ENCODE measurements at regions not wholly inside any gene's neighbourhood (a gene's known extent, or its start where the extent isn't known, plus 50 kb on each side); places are given as distances from the start of the nearest gene placed in this dataset.

DNA sequence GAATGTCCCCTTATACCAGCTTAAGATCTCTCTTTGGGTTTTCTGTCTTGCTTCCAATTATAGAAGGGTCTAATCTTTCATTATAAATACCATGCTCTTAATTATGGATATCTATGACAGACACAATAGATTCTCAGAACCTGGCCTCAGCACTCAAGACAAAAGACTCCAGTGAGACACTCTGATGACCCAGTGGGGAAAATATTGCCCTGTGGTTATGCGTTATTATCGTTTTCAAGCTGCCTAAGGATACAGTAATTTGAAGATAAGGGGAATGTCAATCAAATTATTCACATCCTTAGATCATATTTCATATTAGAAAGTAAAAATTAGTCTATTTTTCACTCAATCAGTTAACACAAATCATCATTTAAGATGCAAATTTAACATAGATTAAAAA, 748.8 kb downstream of the XPNPEP1 start:
- no peaks in the 10 kb centered on the region for H3K79me2 ChIP-seq (ENCODE audit: insufficient read depth, low read length)
- DNase-seq (ENCODE audit: low read depth, low spot score) (no peak), ATAC-seq (no peak)
- no peaks in the 10 kb centered on the region for H3K4me1 ChIP-seq (ENCODE audit: control insufficient read depth in 1 of 2, insufficient read depth in 2 of 2, low read length in 2 of 2)
- no peak for TF ChIP-seq CTCF (IDR thresholded peaks at IDR 0.05 in 2 of 3, conservative IDR thresholded peaks at IDR 0.05 in 1 of 3; ENCODE audit: borderline replicate concordance in 1 of 3, insufficient read depth in 1 of 3, low read depth in 2 of 3, low read length in 2 of 3)
- no peak for TF ChIP-seq TCF7L2 (IDR thresholded peaks at IDR 0.05; ENCODE audit: borderline replicate concordance, extremely low read depth, insufficient read depth, insufficient read length)
- no peak for TF ChIP-seq ZBTB33 (IDR thresholded peaks at IDR 0.05; ENCODE audit: extremely low read depth, insufficient replicate concordance, low read length)
- TF ChIP-seq POLR2AphosphoS5 (IDR thresholded peaks at IDR 0.05; ENCODE audit: low read depth, low read length) = no peak
- TF ChIP-seq, protein P1, sequence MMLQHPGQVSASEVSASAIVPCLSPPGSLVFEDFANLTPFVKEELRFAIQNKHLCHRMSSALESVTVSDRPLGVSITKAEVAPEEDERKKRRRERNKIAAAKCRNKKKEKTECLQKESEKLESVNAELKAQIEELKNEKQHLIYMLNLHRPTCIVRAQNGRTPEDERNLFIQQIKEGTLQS (IDR thresholded peaks at IDR 0.05) = no peak
- TF ChIP-seq RAD21 (IDR thresholded peaks at IDR 0.05; ENCODE audit: low read depth) = no peak
- no peak for TF ChIP-seq JUND (IDR thresholded peaks at IDR 0.05)
- TF ChIP-seq, protein P2, sequence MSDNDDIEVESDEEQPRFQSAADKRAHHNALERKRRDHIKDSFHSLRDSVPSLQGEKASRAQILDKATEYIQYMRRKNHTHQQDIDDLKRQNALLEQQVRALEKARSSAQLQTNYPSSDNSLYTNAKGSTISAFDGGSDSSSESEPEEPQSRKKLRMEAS (IDR thresholded peaks at IDR 0.05) = no peak
- H2AFZ ChIP-seq (ENCODE audit: low read depth, low read length, poor library complexity, severe bottlenecking) = no peak overlapping the region
- H3K27ac ChIP-seq (ENCODE audit: low read depth, low read length) = no peak overlapping the region
- intact Hi-C loops (cut with micrococcal nuclease) = no loop called here
- H3K4me2 ChIP-seq (ENCODE audit: low read length) = no peak overlapping the region
- no peak overlapping the region for H3K9ac ChIP-seq (ENCODE audit: low read length)
- BruUV-seq (replicated peaks) = no TSS peak
- H3K4me3 ChIP-seq (replicated peaks in 1 of 2; ENCODE audit: low read depth in 1 of 2, low read length in 2 of 2) = no peak overlapping the region
- no peaks in the 10 kb centered on the region for H3K9me2 ChIP-seq (ENCODE audit: insufficient read depth)
- no peaks in the 10 kb centered on the region for H3K36me3 ChIP-seq (ENCODE audit: control insufficient read depth in 1 of 2, insufficient read depth in 2 of 2, low read length in 2 of 2)
- ChIA-PET POLR2A (no interaction called here), CTCF (no interaction called here), RAD21 (ENCODE audit: low non-redundant PET in 1 of 2, low total read pairs in 2 of 2, uncharacterized antibody in 2 of 2, unreplicated experiment in 2 of 2) (no interaction called here)
- peaks cover 32 to 44% of the 10 kb centered on the region in 2 experiments; a peak in 3 of 4 replicates for H3K9me3 ChIP-seq (ENCODE audit: control insufficient read depth in 1 of 2, insufficient read depth in 1 of 2, low read depth in 1 of 2, low read length in 2 of 2)
- no peaks in the 10 kb centered on the region for H4K20me1 ChIP-seq (ENCODE audit: insufficient read depth)
- H3K27me3 ChIP-seq (ENCODE audit: insufficient read depth, low read length) = no peaks in the 10 kb centered on the region

All from HCT116 (cell line).